Body of pancreas (tissue), 4 donors: ENCODE measurements at regions not wholly inside any gene's neighbourhood (a gene's known extent, or its start where the extent isn't known, plus 50 kb on each side); places are given as distances from the start of the nearest gene placed in this dataset.

Experiments
- CTCF ChIP-seq, 7 experiments: fragments of 450-650 bp in 4 of 7; fragments of 200-600 bp in 3 of 7; sonication (generic) in 3 of 7; IDR thresholded peaks; one replicate each; pipeline ENCODE4 v1.5.1; 2016 to 2019; ENCODE audit warnings: antibody characterized with exemption in 7 of 7
- POLR2A ChIP-seq, 3 donors: fragments of 450-650 bp; IDR thresholded peaks; one replicate each; pipeline ENCODE4 v1.6.1; 2016; ENCODE audit warnings: antibody characterized with exemption in 3 of 3, mild to moderate bottlenecking in 2 of 3

GRCh38 chr5:52607227-52607824 lies 180.4 kb upstream of the ITGA1 start:
- TF ChIP-seq CTCF (IDR thresholded peaks at IDR 0.05) (no peak), POLR2A (IDR thresholded peaks at IDR 0.05) (no peak)
